HK-2 (cell line): ENCODE measurements at regions not wholly inside any gene's neighbourhood (a gene's known extent, or its start where the extent isn't known, plus 50 kb on each side); places are given as distances from the start of the nearest gene placed in this dataset.
"Not testable (repeated sequence)": the region's sequence is repeated elsewhere in the genome, so short reads cannot be mapped to it uniquely, and the experiment has no call there.

Experiments used
- DNase-seq: peaks from one replicate; pipeline ENCODE4 v3.0.0-alpha.2; 2018; ENCODE audit not compliant: unreplicated experiment

GRCh38 chr2:125364192-125364983, 1291.6 kb upstream of the GYPC start:
- no peak for DNase-seq

GRCh38 chr2:125364984-125365265, 1291.0 kb upstream of the GYPC start:
- no peak for DNase-seq

GRCh38 chr2:125371867-125372266, 1284.1 kb upstream of the GYPC start:
- DNase-seq: no peak

- DNase-seq: no peak
Measured at GRCh38 chr2:125373293-125373692, 1282.7 kb upstream of the GYPC start.

- no peak for DNase-seq
Measured at GRCh38 chr2:125386074-125386473, 1269.9 kb upstream of the GYPC start.

- DNase-seq: no peak
Measured at GRCh38 chr2:125397535-125398251, 1258.3 kb upstream of the GYPC start.

- DNase-seq: no peak
Measured at GRCh38 chr2:125398738-125399524, 1257.0 kb upstream of the GYPC start.

GRCh38 chr2:125405816-125406215, 1250.1 kb upstream of the GYPC start:
- DNase-seq: peak; percentile 32

- DNase-seq: no peak
Measured at GRCh38 chr2:125408874-125409538, 1247.0 kb upstream of the GYPC start.

GRCh38 chr2:125418483-125418882, 1237.5 kb upstream of the GYPC start:
- no peak for DNase-seq

GRCh38 chr2:125422198-125422770, 1233.7 kb upstream of the GYPC start:
- not testable (repeated sequence) for DNase-seq

GRCh38 chr2:125424266-125424785, 1231.6 kb upstream of the GYPC start:
- DNase-seq: no peak

GRCh38 chr2:125427721-125428315, 1228.1 kb upstream of the GYPC start:
- DNase-seq: no peak

- DNase-seq: no peak
Measured at GRCh38 chr2:125444106-125444505, 1211.9 kb upstream of the GYPC start.

- no peak for DNase-seq
Measured at GRCh38 chr2:125445495-125445894, 1210.5 kb upstream of the GYPC start.

GRCh38 chr2:125450092-125450491, 1205.9 kb upstream of the GYPC start:
- no peak for DNase-seq

- no peak for DNase-seq
Measured at GRCh38 chr2:125455110-125455509, 1200.8 kb upstream of the GYPC start.

GRCh38 chr2:125456693-125457363, 1199.1 kb upstream of the GYPC start:
- no peak for DNase-seq

- DNase-seq: peak; percentile 22
Measured at GRCh38 chr2:125471963-125472362, 1184.0 kb upstream of the GYPC start.

GRCh38 chr2:125479143-125479636, 1176.8 kb upstream of the GYPC start:
- no peak for DNase-seq
